ENCODE measurements at regions not wholly inside any gene's neighbourhood (a gene's known extent, or its start where the extent isn't known, plus 50 kb on each side); places are given as distances from the start of the nearest gene placed in this dataset.
A peak's percentile ranks its signal among the peaks of the same experiment; 100 is the strongest.
"Not testable (repeated sequence)": the region's sequence is repeated elsewhere in the genome, so short reads cannot be mapped to it uniquely, and the experiment has no call there.

DNA sequence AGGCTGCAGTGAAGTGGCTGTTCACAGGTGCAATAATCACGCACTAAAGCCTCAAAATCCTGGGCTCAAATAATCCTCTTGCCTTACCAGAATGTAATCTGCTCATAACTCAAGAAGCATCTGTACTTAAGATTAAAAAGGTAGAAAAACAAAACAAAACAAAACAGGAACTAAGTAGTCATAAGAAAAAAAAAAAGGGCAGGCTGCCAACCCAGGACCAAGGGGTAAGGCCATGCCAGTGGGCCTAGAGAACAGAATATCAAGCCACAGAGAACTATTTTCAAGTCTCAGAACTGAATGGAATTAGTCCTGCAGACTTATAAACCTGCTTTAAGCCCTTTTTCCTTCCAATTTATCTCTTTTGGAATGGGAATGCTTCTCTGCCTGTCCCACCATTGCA is 64.8 kb upstream of the TBC1D3K start:
- Histone ChIP-seq H3K27ac (no peak overlapping the region), H3K27me3 (no peaks in the 10 kb centered on the region)

DNA sequence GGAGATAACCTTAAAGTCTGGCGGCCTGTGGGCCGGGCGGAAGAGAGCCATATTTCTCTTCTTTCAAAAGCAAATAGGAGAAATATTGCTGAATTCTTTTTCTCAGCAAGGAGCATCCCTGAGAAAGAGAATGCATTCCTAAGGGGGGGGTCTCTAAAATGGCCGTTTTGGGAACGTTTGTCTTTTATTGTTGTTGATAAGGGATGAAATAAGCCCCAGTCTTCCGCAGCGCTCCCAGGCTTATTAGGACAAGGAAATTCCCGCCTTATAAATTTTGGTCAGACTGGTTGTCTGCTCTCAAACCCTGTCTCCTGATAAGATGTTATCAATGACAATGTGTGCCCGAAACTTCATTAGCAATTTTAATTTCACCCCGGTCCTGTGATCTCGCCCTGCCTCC is 65.8 kb upstream of the TBC1D3K start:
- not testable (repeated sequence) for H3K4me1 ChIP-seq (ENCODE audit: low read depth); H3K27me3 ChIP-seq; H3K4me3 ChIP-seq; H3K27ac ChIP-seq; DNase-seq (ENCODE audit: low read depth in 1 of 2, low spot score in 1 of 2); H3K9me3 ChIP-seq (ENCODE audit: low read depth); H3K36me3 ChIP-seq

More for the DNA sequence above, 64.8 kb upstream of the TBC1D3K start:
- Histone ChIP-seq H3K4me3 (no peak overlapping the region), H3K9me3 (ENCODE audit: low read depth) (no peaks in the 10 kb centered on the region), H3K4me1 (ENCODE audit: low read depth) (no peaks in the 10 kb centered on the region), H3K36me3 (no peaks in the 10 kb centered on the region)
- TF ChIP-seq, protein P1, sequence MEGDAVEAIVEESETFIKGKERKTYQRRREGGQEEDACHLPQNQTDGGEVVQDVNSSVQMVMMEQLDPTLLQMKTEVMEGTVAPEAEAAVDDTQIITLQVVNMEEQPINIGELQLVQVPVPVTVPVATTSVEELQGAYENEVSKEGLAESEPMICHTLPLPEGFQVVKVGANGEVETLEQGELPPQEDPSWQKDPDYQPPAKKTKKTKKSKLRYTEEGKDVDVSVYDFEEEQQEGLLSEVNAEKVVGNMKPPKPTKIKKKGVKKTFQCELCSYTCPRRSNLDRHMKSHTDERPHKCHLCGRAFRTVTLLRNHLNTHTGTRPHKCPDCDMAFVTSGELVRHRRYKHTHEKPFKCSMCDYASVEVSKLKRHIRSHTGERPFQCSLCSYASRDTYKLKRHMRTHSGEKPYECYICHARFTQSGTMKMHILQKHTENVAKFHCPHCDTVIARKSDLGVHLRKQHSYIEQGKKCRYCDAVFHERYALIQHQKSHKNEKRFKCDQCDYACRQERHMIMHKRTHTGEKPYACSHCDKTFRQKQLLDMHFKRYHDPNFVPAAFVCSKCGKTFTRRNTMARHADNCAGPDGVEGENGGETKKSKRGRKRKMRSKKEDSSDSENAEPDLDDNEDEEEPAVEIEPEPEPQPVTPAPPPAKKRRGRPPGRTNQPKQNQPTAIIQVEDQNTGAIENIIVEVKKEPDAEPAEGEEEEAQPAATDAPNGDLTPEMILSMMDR (IDR thresholded peaks at IDR 0.05; ENCODE audit: low read depth, low read length), result no peak
- no peak for DNase-seq (ENCODE audit: low read depth in 1 of 2, low spot score in 1 of 2)

DNA sequence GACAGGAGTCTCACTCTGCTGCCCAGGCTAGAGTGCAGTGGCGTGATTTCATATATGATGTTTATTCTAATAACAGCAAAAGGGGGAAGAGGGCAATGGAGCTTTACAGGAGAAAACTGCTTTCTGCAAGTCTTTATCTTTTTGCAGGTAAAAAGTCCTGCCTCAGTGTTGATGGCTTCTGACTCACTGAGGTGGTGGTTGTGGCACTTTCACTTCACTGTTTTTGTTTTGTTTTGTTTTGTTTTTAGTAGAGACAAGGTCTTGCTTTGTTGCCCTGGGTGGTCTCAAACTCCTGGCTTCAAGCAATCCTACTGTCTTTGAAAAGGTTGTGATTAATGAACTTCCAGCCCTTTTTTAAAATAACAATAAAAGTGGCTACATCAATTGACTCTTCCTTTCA is 68.0 kb upstream of the TBC1D3K start:
- Histone ChIP-seq H3K27ac (no peak overlapping the region), H3K27me3 (no peaks in the 10 kb centered on the region), H3K36me3 (no peaks in the 10 kb centered on the region), H3K4me1 (ENCODE audit: low read depth) (no peaks in the 10 kb centered on the region), H3K4me3 (no peak overlapping the region), H3K9me3 (ENCODE audit: low read depth) (no peaks in the 10 kb centered on the region)
- TF ChIP-seq, protein P1 (IDR thresholded peaks at IDR 0.05; ENCODE audit: low read depth, low read length), result no peak
- no peak for DNase-seq (ENCODE audit: low read depth in 1 of 2, low spot score in 1 of 2)

DNA sequence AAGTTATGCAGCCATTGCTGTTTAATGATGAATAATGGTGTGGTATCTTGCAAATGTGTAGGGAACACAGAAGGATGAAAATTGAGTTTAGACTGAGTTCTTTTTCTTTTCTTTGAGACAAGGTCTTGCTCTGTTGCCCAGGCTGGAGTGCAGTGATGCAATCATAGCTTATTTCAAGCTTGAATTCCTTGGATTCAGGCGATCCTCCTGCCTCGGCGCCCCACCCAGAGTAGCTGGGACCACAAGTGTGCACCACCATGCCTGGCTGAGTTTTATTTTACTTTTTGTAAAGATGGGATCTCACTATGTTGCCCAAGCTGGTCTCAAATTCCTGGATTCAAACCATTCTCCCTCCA is 74.6 kb upstream of the TBC1D3K start:
- Histone ChIP-seq H3K27ac (no peak overlapping the region), H3K36me3 (no peaks in the 10 kb centered on the region), H3K27me3 (peaks cover under 1% of the 10 kb centered on the region), H3K9me3 (ENCODE audit: low read depth) (no peaks in the 10 kb centered on the region), H3K4me3 (no peak overlapping the region), H3K4me1 (ENCODE audit: low read depth) (no peaks in the 10 kb centered on the region)
- DNase-seq (ENCODE audit: low read depth in 1 of 2, low spot score in 1 of 2), result no peak
- TF ChIP-seq, protein P1 (IDR thresholded peaks at IDR 0.05; ENCODE audit: low read depth, low read length), result no peak

DNA sequence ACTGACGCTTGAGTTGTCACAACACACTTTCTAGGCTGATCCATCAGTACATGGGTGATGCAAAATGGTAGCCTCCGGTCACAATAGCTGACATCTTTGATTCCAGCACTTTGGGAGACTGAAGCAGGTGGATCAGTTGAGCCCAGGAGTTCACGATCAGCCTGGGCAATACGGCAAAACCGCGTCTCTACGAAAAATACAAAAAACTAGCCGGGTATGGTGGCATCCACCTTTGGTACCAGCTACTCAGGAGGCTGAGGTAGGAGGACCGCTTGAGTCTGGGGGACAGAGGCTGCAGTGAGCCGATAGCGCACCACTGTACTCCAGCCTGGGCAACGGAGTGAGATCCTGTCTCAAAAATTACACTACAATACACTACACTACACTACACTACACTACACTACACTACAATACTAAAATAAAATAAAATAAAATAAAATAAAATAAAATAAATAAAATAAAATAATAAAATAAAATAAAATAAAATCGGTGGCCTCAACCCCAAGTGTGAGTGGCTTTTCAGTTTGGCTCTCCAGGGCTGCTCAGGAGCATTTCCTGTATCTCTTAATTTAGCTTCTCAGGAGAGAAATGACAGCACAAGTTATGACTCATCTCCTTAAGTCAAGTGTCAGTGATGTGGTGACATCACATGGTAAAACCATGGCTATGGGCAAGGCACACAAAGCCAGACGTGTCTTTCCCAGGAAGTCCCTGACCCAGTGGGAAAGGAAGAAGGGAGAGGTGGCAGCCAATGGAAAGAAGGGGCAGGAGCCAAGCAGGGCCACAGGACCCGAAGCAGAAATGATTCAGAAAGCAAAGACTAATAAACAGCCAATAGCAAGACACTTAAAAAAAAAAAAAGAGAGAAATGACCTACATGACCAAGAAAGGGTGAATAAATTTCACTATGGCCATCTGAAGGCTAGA is 75.3 kb upstream of the TBC1D3K start:
- TF ChIP-seq, protein P1 (IDR thresholded peaks at IDR 0.05; ENCODE audit: low read depth, low read length), result no peak
- no peak overlapping the region for H3K4me3 ChIP-seq
- DNase-seq (ENCODE audit: low read depth in 1 of 2, low spot score in 1 of 2), result peak in 1 of 2 donors; percentile 43
- no peak overlapping the region for H3K27ac ChIP-seq
- peaks cover 7% of the 10 kb centered on the region for H3K27me3 ChIP-seq
- no peaks in the 10 kb centered on the region for H3K9me3 ChIP-seq (ENCODE audit: low read depth)
- no peaks in the 10 kb centered on the region for H3K4me1 ChIP-seq (ENCODE audit: low read depth)
- no peaks in the 10 kb centered on the region for H3K36me3 ChIP-seq

DNA sequence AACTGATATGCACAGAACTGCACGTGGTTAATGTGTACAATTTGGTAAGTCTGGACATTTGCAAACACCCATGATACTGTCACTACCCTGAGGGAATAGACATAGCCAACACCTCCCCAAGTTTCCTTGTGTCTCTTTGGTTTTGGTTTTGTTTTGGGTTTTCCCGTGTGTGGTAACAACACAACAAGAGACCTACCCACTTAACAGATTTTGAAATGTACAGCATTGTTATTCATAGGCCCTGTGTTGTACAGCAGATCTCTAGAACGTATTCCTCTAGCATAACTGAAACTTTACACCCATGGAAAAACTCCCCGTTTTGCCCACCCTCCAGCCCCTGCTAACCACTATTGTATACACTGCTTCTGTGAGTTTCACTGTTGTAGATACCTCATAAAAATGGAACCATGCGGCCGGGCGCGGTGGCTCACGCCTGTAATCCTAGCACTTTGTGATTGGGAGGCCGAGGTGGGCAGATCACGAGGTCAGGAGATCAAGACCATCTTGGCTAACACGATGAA is 76.3 kb upstream of the TBC1D3K start:
- DNase-seq (ENCODE audit: low read depth in 1 of 2, low spot score in 1 of 2), result no peak
- H3K9me3 ChIP-seq (ENCODE audit: low read depth), result no peaks in the 10 kb centered on the region
- H3K27me3 ChIP-seq, result peaks cover 10% of the 10 kb centered on the region
- H3K36me3 ChIP-seq, result no peaks in the 10 kb centered on the region
- TF ChIP-seq, protein P1 (IDR thresholded peaks at IDR 0.05; ENCODE audit: low read depth, low read length), result no peak
- H3K4me1 ChIP-seq (ENCODE audit: low read depth), result no peaks in the 10 kb centered on the region
- H3K27ac ChIP-seq, result no peak overlapping the region
- H3K4me3 ChIP-seq, result no peak overlapping the region
